ENCODE measurements at regions not wholly inside any gene's neighbourhood (a gene's known extent, or its start where the extent isn't known, plus 50 kb on each side); places are given as distances from the start of the nearest gene placed in this dataset.

- H3K4me1 Mint-ChIP-seq (ENCODE audit: low read depth) = no peaks in the 10 kb centered on the region
- H3K27ac Mint-ChIP-seq (ENCODE audit: unreplicated experiment) = no peak overlapping the region
- no peaks in the 10 kb centered on the region for H3K36me3 Mint-ChIP-seq (ENCODE audit: low read depth)
- peaks cover 2% of the 10 kb centered on the region for H3K27me3 Mint-ChIP-seq (ENCODE audit: low read depth)
- DNase-seq (ENCODE audit: low spot score) = no peak
- H3K9me3 Mint-ChIP-seq (ENCODE audit: low read depth) = peaks cover 4% of the 10 kb centered on the region
- no peak overlapping the region for H3K4me3 Mint-ChIP-seq (ENCODE audit: unreplicated experiment)
- TF ChIP-seq, protein P1, sequence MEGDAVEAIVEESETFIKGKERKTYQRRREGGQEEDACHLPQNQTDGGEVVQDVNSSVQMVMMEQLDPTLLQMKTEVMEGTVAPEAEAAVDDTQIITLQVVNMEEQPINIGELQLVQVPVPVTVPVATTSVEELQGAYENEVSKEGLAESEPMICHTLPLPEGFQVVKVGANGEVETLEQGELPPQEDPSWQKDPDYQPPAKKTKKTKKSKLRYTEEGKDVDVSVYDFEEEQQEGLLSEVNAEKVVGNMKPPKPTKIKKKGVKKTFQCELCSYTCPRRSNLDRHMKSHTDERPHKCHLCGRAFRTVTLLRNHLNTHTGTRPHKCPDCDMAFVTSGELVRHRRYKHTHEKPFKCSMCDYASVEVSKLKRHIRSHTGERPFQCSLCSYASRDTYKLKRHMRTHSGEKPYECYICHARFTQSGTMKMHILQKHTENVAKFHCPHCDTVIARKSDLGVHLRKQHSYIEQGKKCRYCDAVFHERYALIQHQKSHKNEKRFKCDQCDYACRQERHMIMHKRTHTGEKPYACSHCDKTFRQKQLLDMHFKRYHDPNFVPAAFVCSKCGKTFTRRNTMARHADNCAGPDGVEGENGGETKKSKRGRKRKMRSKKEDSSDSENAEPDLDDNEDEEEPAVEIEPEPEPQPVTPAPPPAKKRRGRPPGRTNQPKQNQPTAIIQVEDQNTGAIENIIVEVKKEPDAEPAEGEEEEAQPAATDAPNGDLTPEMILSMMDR (IDR thresholded peaks at IDR 0.05) = no peak
Measured at GRCh38 chr2:156708051-156708450, 271.9 kb downstream of the GPD2 start.

GRCh38 chr2:156709091-156709490 is 272.9 kb downstream of the GPD2 start:
- Mint-ChIP-seq H3K36me3 (ENCODE audit: low read depth) (no peaks in the 10 kb centered on the region), H3K4me1 (ENCODE audit: low read depth) (no peaks in the 10 kb centered on the region), H3K27me3 (ENCODE audit: low read depth) (peaks cover 2% of the 10 kb centered on the region), H3K27ac (ENCODE audit: unreplicated experiment) (no peak overlapping the region), H3K4me3 (ENCODE audit: unreplicated experiment) (no peak overlapping the region), H3K9me3 (ENCODE audit: low read depth) (peaks cover 4% of the 10 kb centered on the region)
- TF ChIP-seq, protein P1 (IDR thresholded peaks at IDR 0.05) = no peak
- DNase-seq (ENCODE audit: low spot score) = no peak

GRCh38 chr2:156719036-156719435 is 282.9 kb downstream of the GPD2 start:
- no peak overlapping the region for H3K27ac Mint-ChIP-seq (ENCODE audit: unreplicated experiment)
- no peaks in the 10 kb centered on the region for H3K36me3 Mint-ChIP-seq (ENCODE audit: low read depth)
- no peak for DNase-seq (ENCODE audit: low spot score)
- TF ChIP-seq, protein P1 (IDR thresholded peaks at IDR 0.05) = no peak
- no peaks in the 10 kb centered on the region for H3K4me1 Mint-ChIP-seq (ENCODE audit: low read depth)
- H3K4me3 Mint-ChIP-seq (ENCODE audit: unreplicated experiment) = no peak overlapping the region
- no peaks in the 10 kb centered on the region for H3K9me3 Mint-ChIP-seq (ENCODE audit: low read depth)
- H3K27me3 Mint-ChIP-seq (ENCODE audit: low read depth) = peaks cover 3% of the 10 kb centered on the region

GRCh38 chr2:156727867-156728266 is 291.7 kb downstream of the GPD2 start:
- TF ChIP-seq, protein P1 (IDR thresholded peaks at IDR 0.05) = no peak

DNA sequence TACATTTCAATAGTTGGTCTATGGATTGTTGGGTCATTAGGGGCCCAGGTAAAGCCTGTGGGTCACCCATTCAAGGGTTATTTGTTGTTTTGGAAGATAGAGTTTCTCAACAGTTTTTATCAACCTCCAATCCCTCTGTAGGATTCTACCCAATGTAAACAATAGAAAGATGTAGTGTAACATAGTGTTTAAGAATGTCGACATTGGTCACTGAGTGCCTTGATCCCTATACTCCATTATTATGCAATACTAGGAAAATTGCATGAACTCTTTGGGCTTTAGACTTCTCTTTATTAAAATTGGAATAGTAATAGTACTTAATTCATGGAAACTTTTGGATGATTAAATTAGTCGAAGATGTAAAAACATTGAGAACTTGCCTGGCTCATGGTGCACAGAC is 292.1 kb downstream of the GPD2 start:
- Mint-ChIP-seq H3K4me3 (ENCODE audit: unreplicated experiment) (no peak overlapping the region), H3K4me1 (ENCODE audit: low read depth) (no peaks in the 10 kb centered on the region), H3K36me3 (ENCODE audit: low read depth) (no peaks in the 10 kb centered on the region), H3K27me3 (ENCODE audit: low read depth) (peaks cover 13% of the 10 kb centered on the region), H3K27ac (ENCODE audit: unreplicated experiment) (no peak overlapping the region), H3K9me3 (ENCODE audit: low read depth) (no peaks in the 10 kb centered on the region)
- TF ChIP-seq, protein P1 (IDR thresholded peaks at IDR 0.05) = no peak
- no peak for DNase-seq (ENCODE audit: low spot score)

More at GRCh38 chr2:156727867-156728266, 291.7 kb downstream of the GPD2 start:
- Mint-ChIP-seq H3K27me3 (ENCODE audit: low read depth) (peaks cover 13% of the 10 kb centered on the region), H3K27ac (ENCODE audit: unreplicated experiment) (no peak overlapping the region), H3K36me3 (ENCODE audit: low read depth) (no peaks in the 10 kb centered on the region), H3K4me1 (ENCODE audit: low read depth) (no peaks in the 10 kb centered on the region), H3K9me3 (ENCODE audit: low read depth) (no peaks in the 10 kb centered on the region), H3K4me3 (ENCODE audit: unreplicated experiment) (no peak overlapping the region)
- no peak for DNase-seq (ENCODE audit: low spot score)
